ENCODE measurements at regions not wholly inside any gene's neighbourhood (a gene's known extent, or its start where the extent isn't known, plus 50 kb on each side); places are given as distances from the start of the nearest gene placed in this dataset.

GRCh38 chr2:138959031-138959430, 178.8 kb upstream of the NXPH2 start:
- Histone ChIP-seq H3K9ac (ENCODE audit: insufficient read depth in 1 of 2, low read depth in 2 of 2, low read length in 2 of 2) (no peak overlapping the region), H3K27me3 (ENCODE audit: control insufficient read depth in 2 of 2, insufficient read depth in 2 of 2, low read length in 2 of 2) (no peaks in the 10 kb centered on the region), H3K4me3 (no peak overlapping the region), H4K20me1 (replicated peaks; ENCODE audit: control insufficient read depth, insufficient read depth, low read length) (no peaks in the 10 kb centered on the region), H3K27ac (ENCODE audit: extremely low read depth, low read depth, low read length) (no peak overlapping the region), H2AFZ (ENCODE audit: low read depth, low read length) (no peak overlapping the region), H3K36me3 (ENCODE audit: control insufficient read depth, insufficient read depth, low read length) (no peaks in the 10 kb centered on the region), H3K79me2 (ENCODE audit: control insufficient read depth, insufficient read depth, low read length) (no peaks in the 10 kb centered on the region), H3K4me2 (ENCODE audit: insufficient read depth, low read length) (no peak overlapping the region), H3K9me1 (ENCODE audit: control insufficient read depth, insufficient read depth, low read length) (no peaks in the 10 kb centered on the region), H3K9me3 (replicated peaks; ENCODE audit: control insufficient read depth, insufficient read depth, low read depth, low read length) (no peaks in the 10 kb centered on the region), H3K4me1 (replicated peaks in 1 of 2; ENCODE audit: control insufficient read depth in 2 of 2, insufficient read depth in 2 of 2, low read length in 2 of 2) (no peaks in the 10 kb centered on the region)
- no TSS peak for BruUV-seq (replicated peaks)
- WGBS (ENCODE audit: insufficient coverage, low coverage, missing lambda C conversion rate), result 0% methylated on average over 2 of the region's 2 CpGs
- FAIRE-seq (no peak), DNase-seq (ENCODE audit: extremely low read depth in 1 of 4, low spot score in 3 of 4) (no peak), ATAC-seq (no peak)
- in situ Hi-C loops (cut with MboI), result no loop called here
- intact Hi-C loops (cut with micrococcal nuclease), result no loop called here
- ChIA-PET CTCF (ENCODE audit: low intra/inter-chr PET ratio) (no interaction called here), POLR2A (no interaction called here)
- no peak for TF ChIP-seq ATF2 (CRISPR knock-in tag; IDR thresholded peaks at IDR 0.05)
- TF ChIP-seq ZNF384 (IDR thresholded peaks at IDR 0.05; ENCODE audit: low read depth, low read length), result no peak
- no peak for TF ChIP-seq GTF2B (IDR thresholded peaks at IDR 0.05; ENCODE audit: extremely low read depth, insufficient read length)

GRCh38 chr2:138956116-138956515, 175.9 kb upstream of the NXPH2 start:
- intact Hi-C loops (cut with micrococcal nuclease), result no loop called here
- CTCF ChIA-PET (ENCODE audit: low intra/inter-chr PET ratio), result no interaction called here
- ATAC-seq, result no peak
- TF ChIP-seq SP1 (CRISPR knock-in tag; IDR thresholded peaks at IDR 0.05) (no peak), STAG1 (CRISPR knock-in tag; IDR thresholded peaks at IDR 0.05; ENCODE audit: borderline replicate concordance) (no peak), ZKSCAN3 (CRISPR knock-in tag; IDR thresholded peaks at IDR 0.05) (no peak), ZNF512 (tag; IDR thresholded peaks at IDR 0.05) (no peak), NUFIP1 (IDR thresholded peaks at IDR 0.05; ENCODE audit: partially characterized antibody) (no peak), PHF21A (IDR thresholded peaks at IDR 0.05; ENCODE audit: borderline replicate concordance, low read depth) (no peak), ZHX1 (conservative IDR thresholded peaks at IDR 0.05; ENCODE audit: low read length) (no peak), MCM5 (IDR thresholded peaks at IDR 0.05; ENCODE audit: low read depth) (no peak), ZC3H11A (IDR thresholded peaks at IDR 0.05; ENCODE audit: low read depth, low read length) (no peak)

More at GRCh38 chr2:138956116-138956515, 175.9 kb upstream of the NXPH2 start:
- Histone ChIP-seq H3K9me3 (replicated peaks; ENCODE audit: control insufficient read depth, insufficient read depth, low read depth, low read length) (no peaks in the 10 kb centered on the region), H3K4me1 (replicated peaks in 1 of 2; ENCODE audit: control insufficient read depth in 2 of 2, insufficient read depth in 2 of 2, low read length in 2 of 2) (no peaks in the 10 kb centered on the region), H3K4me2 (ENCODE audit: insufficient read depth, low read length) (no peak overlapping the region), H3K27me3 (ENCODE audit: control insufficient read depth in 2 of 2, insufficient read depth in 2 of 2, low read length in 2 of 2) (no peaks in the 10 kb centered on the region), H3K9me1 (ENCODE audit: control insufficient read depth, insufficient read depth, low read length) (no peaks in the 10 kb centered on the region), H3K4me3 (no peak overlapping the region), H3K79me2 (ENCODE audit: control insufficient read depth, insufficient read depth, low read length) (no peaks in the 10 kb centered on the region), H3K9ac (ENCODE audit: insufficient read depth in 1 of 2, low read depth in 2 of 2, low read length in 2 of 2) (no peak overlapping the region), H3K27ac (ENCODE audit: extremely low read depth, low read depth, low read length) (no peak overlapping the region), H4K20me1 (replicated peaks; ENCODE audit: control insufficient read depth, insufficient read depth, low read length) (no peaks in the 10 kb centered on the region), H2AFZ (ENCODE audit: low read depth, low read length) (no peak overlapping the region), H3K36me3 (ENCODE audit: control insufficient read depth, insufficient read depth, low read length) (no peaks in the 10 kb centered on the region)
- FAIRE-seq, result no peak
- POLR2A ChIA-PET, result no interaction called here
- no TSS peak for BruUV-seq (replicated peaks)
- DNase-seq (ENCODE audit: extremely low read depth in 1 of 4, low spot score in 3 of 4), result no peak
- in situ Hi-C loops (cut with MboI), result no loop called here
- WGBS (ENCODE audit: insufficient coverage, low coverage, missing lambda C conversion rate), result 0% methylated on average over 2 of the region's 2 CpGs
